CD4-positive, alpha-beta T cell treated with Interleukin-6 at 100 ng/mL for 8 hours (primary cell): ENCODE measurements at regions not wholly inside any gene's neighbourhood (a gene's known extent, or its start where the extent isn't known, plus 50 kb on each side); places are given as distances from the start of the nearest gene placed in this dataset.

Experiments used
- DNase-seq: peaks from one replicate; pipeline ENCODE4 v3.0.0-alpha.2; 2020; ENCODE audit warnings: mixed read lengths, low spot score

DNA sequence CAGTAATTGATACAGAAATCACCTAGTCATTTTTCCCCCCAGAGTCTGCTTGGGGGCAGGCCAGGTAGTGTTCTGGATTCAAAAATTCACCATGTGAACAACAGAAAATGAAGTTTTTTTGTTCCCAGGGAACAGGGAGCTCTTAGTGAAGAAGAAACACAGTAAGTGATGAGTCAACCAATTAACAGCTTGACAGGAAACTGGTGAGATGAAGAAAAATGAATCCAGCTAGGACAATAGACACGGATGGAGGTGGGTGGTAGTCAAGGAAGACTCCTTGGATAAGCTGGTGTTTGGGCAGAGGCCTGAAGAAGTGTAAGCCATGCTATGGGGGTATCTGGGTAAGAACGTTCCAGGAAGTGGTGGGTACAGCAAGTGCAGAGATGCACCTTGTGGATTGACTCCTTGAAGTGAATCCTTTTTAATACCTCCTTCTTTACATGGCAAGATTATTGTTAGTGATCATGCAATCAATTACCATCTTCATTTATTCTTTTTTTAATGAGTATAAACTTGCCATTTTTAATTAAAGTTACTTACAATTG lies 339.9 kb upstream of the RGMA start:
- no peak for DNase-seq

DNA sequence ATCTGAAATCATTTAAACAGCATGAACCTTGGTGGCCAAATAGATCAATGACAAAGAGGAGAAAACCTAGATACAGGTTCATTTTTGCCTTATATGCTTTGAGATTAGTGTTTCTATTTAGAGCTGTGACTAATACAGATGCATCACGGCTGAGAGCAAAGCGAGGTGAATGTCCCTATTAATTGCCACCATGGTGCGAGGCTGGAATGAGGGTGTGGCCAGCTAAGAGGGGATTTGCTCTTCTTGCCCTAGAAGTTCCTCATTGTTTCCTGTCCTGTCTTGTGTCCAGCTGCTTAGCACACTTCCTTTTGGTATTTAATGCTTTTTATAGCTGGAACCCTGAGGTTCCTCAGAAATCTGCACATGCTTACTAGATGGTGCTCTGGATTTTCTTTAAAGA lies 339.1 kb upstream of the RGMA start:
- no peak for DNase-seq

DNA sequence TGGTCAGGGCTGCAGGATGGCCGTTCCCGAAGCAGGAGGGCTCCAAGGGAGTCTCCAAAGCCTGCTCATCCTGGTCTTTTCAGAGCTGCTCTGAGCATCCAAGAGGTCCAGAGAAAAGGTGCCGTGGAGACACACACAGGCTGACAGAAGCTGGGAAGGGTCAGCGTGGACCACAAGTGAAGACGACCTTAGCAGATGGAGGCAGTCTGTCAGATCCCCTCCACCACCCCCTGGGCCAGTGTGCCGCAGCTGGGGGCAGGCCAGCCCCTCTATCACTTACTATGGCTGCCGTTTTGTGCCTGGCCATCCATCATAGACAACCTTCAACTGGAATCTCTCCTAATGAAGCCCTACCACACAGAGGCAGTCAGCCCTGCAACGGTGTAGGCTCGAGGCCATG lies 335.1 kb upstream of the RGMA start:
- no peak for DNase-seq

DNA sequence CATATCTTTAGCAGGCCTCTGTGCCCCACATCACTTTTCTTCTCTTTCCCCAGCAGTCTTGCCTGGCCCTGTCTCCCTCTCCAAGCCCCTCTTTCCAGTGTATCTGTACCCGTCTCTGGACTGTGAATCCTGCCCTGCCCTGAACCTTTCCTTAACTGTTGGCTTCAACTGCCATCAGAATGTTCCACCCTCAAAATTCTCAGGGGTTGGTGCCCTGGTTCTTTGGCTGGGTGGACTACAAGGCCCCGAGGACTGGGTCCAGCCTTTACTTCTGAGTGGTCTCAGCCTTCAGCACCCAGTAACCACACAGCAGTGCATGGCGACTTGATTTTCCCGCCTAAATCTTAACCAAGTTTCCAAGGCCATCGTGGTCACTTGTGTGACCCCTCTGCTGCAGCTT lies 333.5 kb upstream of the RGMA start:
- no peak for DNase-seq

DNA sequence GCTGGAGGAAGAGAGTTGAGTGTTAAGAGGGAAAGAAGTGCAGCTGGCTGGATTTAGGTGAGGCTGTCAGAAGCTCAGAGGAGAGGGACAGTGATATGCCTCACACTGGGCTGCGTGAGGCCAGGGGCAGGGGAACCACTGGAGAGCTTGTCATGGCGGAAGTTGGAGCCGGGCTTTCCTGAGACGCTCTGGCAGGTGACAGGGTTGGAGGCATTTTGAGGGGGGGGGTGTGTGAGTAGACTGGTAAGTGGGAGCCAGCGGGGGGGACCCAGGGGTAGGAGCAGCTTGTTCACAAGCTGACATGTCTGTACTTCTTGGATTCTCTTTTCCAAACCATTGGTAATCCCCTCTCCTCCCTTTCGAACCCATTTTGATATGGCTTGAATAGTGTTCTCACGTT lies 331.5 kb upstream of the RGMA start:
- DNase-seq: no peak

DNA sequence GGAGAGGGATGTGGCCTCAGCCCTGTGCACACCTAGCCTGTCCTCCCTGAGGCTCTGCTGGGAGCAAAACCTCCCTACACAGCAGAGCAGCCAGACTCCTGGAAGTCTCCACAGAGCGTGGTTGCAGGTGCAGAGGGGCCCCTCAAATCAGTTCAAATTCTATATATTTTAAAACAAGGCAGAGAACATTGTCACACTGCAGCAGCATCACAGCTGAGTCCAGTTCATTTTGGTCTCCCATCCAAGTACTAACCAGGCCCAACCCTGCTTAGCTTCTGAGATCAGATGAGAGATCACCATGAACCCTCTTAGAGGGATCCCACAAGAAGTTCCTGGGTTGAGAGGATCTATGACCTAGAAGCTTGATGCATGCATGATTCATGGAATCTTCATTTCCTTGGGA lies 331.0 kb upstream of the RGMA start:
- no peak for DNase-seq

DNA sequence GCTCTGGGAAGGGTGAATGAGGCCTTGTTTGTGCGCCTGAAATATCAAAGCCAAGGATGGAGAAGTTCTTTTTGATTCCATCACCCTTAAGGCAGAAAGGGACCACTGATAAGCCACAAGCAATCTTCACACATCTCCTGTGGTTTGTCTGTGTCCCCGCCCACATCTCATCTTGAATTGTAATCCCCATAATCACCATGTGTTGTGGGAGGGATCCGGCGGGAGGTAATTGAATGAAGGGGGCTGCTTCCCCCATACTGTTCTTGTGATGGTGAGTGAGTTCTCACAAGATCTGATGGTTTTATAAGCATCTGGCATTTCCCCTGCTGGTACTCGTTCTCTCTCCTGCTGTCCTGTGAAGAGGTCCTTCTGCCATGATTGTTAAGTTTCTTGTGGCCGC lies 329.6 kb upstream of the RGMA start:
- DNase-seq: no peak

DNA sequence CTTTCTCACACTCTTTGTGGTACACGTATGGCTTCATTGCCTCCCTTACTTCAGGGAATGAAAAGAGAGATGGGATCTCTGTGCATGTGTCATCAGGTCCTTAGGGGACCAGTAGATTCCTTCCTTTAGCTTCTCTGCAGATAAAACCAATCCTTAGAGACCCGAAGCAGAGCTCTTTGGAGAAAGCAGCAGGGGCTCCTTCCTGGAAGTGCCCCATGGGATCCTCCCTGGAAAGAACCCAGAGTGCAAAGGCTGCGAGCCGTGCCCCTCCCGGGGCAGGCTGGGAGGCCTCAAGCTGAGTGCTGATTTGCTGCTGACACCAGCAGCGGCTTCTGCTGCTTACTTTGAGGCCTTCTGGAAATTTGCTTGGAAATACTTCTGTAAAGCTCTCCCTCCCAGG lies 328.6 kb upstream of the RGMA start:
- DNase-seq: no peak

DNA sequence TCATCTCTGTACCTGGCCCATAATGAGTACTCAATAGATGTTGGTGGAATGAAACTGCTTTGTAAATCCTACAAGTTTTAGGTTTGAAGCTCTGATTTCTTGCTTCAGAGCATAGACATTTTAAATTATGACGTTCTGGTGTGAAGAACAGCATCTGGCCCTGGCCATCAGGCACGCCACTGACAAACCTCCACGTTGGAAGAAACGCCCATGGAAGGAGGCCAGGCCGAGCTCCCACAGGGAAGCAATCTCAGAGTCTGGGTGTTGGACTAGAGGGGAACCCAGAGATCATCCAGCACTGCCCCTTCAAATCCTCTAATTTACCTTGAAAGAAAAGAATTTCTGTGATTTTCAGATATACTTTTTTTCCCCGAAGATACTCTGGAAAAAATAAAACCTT lies 328.1 kb upstream of the RGMA start:
- DNase-seq: no peak

DNA sequence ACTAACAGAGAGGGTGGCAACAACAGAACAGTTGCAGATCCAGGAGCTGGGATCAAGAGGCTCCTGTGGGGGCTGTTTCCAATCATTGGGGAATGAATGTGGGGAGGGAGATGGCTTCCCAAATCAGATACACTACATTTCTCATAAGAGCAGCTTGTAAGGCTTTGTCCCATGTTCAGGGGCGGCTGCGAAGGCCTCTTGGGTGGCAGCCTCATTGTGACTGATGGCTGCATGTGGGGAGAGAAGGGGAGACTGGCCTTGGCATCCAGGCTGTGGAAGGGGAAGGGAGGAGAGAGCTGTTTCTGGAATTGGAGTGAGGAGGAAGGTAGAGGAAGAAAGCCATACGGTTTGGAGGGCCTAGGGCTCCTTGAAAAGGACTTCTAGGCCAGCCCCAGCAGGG lies 326.6 kb upstream of the RGMA start:
- no peak for DNase-seq

DNA sequence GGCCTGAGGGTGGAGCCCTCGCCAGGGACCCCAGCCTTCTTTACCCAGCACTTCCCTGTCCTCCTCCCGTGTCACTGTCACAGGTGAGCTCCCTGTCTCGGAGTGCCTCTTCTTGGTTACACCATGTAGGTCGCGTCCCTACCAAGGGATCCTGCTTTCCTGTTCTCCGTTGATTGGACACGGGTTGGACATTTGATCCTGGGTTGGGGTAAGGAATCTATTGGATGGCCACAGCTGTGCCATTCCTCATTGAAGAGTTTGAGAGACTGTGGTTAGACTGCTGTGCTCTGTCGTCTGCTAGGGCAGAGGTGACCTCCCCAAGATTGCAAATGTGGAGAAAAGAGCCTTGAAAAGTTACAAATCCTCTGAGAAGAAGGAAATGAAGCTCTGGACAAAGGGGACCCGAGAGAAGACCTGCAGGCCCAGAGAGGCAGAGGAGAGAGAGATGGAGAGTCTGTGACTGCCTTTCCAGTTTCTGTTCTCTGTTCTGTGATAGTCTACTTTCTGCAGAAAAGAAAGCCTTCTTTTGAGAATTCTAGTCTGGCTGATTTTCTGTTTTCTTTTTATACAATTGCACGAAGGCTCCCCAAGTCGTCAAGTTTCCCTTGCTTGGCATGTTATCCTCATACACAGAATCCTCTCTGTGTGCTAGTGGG lies 325.7 kb upstream of the RGMA start:
- no peak for DNase-seq

DNA sequence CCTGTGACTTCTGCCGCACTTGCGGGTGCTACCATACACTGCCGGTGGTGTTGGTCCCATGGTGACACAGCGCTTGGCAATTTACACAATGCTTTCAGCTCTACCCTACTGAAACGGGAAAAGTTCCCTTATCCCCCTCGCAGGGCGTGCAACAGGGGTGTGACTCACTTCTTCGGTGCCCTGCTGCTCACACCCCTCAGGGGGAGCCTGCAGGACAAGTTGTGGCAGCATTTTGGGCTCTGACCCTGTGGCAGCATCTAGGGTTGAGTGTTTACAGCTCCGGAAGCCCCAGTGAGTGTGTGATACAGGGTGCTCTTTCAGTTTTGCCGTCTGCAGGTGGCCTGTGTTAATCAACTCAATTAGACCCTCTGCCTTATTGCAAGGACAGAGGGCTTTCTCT lies 324.7 kb upstream of the RGMA start:
- no peak for DNase-seq

DNA sequence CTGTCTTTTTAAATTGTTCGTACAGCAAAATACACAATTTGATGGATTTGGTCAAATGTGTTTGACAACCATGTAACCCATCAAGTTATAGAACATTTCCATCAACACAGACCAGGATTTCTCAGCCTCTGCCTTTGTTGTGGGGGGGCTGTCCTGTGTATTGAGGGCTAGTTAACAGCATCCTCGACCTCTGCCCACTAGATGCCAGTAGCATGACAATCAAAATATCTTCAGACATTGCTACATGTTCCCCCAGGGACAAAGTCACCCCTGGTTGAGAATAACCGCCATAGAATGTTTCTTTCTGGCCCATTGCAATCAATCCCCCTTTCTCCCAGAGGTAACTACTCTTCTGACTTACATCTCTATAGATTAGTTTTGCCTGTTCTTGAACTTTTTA lies 310.1 kb upstream of the RGMA start:
- DNase-seq: no peak

DNA sequence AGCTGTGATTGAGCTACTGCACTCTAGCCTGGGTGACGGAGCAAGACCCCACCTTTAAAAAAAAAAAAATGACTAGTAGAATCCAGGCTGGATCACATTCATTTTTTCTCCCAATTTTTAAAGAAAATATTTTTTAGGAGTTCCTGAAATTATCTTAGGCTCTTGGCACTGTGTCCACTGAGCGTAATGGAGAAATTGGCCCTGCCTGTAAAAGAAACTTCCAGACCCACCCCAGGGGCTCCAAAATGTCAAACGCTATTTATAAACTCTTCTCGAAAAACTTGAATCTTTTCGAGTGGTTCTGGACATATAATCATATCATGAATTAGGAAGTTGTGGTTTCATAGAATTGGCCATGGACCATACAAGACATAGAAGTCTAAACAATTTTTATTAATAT lies 300.2 kb upstream of the RGMA start:
- DNase-seq: no peak

DNA sequence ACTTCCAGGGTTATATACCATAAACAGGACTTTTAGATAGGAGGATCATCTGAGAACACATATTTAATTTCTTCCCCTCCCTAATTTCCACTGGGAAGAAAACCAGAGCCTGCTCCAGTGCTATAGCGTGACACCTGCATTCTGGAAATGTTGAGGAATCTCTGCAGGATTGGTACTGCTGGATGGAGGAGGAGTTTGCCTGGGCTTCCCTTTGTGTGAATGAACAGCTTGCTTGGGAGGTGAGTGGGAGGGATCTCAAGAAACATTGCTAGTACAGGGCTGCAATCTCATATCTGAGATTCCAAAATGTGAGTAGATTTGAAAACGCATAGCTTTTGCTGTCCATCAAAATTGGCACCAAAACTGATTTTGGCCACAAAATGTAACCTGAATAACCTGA lies 295.9 kb upstream of the RGMA start:
- no peak for DNase-seq

DNA sequence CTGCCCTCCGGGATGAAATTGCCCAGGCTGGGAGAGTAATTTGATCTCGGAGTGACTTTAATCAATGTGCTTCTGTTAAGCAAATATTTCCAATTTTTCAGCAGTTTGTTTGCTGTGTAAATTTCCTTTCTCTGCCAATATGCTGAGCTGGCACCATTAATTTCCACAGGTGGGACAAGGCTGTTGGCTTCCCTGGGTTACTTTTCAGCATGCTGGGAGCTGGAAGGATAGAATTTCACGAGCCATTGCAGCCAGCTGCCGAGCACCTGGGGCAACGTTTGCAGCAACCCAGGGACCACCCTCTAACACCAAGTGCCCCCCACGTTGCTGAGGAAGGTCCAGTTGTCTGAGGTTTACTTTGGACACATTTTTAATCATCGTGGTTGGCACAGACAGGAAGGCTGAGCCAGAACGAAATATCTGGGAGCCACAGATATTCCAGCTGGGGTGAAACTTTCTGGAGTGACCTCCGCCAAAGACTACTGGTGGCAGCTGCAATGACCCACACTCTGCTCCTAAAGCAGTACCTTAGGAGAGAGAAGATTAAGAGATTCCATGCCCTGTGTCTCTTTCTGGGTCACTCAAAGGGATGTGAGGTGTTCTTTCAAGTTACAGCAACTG lies 293.3 kb upstream of the RGMA start:
- no peak for DNase-seq

DNA sequence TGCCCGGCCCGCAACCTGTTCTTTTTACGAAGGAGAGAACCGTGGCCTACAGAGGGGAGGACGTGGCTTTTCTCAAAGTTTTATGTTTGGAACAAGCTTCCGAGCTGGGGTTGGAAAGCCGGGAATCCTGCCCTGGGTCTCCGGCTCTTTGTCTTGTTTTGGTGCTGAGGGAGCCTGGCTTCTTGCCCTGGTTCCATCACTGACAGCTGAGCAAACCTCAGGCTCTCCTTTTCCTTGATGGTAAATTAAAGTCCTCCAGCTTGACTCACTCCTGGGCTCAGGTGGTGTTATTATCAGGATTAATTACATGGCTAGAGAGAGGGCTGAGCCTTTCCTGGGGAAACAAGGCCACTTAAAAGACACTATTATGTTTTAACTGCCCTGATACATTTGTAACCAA lies 289.5 kb upstream of the RGMA start:
- no peak for DNase-seq

DNA sequence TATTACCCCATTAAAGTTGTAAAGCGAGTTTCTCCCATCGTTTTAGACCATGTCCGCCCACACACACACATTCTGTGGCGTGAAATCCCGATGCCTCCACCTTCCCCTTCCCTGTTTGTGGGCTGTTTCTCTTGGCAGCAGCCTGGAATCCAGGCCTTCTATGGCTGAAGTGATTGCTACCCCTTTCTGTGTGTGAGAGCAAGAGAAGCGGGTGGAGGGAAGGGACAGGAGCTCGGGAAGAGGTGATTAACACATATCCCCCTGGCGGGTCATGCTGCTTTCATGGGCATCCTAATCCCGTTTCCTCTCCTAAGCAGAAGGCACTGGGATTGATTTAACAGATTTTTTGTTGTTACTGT lies 283.8 kb upstream of the RGMA start:
- DNase-seq: no peak

DNA sequence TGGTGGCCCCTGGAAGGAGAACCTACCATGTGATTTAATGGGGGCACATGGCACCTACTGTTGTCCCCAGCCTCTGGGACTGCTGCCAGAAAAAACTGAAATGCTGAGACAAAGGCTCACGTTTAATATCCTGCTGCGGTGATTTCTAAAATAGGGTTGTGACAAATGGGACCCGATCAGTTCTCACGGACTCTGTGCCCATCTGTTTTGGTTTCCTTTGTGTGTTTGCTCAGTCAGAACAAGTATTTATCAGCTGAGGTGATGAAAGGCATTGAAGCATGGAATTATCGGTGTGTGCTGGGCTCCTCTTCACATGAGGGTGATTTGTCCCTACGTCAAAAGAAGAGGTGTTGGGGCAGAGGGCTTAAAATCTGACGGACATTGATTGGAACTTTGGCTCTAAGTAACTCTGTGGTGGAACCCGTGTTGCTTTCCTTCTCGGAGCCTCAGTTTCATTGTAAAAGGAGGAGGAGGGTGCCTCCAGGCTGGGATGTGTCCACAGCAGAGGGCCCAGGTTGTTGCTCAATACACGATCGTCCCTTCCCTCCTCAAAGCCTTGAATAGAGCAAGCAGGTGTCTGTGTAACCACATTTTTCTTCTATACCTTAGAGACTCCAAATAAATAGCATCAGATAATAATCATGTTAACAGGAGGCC lies 283.3 kb upstream of the RGMA start:
- DNase-seq: no peak

DNA sequence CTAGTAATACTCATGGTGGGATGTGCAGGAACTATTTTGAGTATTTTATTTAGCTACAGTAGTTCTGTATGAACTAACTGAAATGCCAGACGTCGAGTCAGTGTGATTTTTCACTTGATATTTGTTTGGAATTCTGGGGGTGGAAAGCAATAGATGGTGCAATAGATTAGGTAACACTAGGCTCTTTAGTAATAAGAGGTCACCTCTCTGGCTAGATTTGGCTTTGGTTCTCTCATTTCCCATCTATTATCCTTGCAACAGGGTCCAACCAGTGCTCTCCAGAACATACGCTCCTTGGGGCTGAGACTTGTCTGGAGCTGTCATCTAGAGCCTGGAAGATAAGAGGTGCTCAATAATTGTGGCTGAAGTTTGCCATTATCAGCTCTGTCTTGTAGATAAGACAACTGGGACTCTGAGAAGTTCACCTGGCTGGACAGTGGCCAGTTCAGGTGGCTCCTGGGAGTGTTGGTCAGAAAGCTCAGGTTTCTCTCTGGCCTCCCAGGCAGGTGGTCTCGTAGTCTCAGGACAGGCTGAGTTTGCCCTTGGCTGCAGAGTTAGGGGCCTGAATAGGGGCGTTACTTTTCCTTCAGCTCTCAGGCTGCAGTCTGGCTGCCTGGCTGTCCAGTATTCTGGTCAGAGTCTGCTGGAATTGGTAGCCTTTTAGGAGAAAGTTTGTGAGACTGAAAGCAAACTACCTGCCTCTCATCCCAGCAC lies 277.5 kb upstream of the RGMA start:
- DNase-seq: no peak

DNA sequence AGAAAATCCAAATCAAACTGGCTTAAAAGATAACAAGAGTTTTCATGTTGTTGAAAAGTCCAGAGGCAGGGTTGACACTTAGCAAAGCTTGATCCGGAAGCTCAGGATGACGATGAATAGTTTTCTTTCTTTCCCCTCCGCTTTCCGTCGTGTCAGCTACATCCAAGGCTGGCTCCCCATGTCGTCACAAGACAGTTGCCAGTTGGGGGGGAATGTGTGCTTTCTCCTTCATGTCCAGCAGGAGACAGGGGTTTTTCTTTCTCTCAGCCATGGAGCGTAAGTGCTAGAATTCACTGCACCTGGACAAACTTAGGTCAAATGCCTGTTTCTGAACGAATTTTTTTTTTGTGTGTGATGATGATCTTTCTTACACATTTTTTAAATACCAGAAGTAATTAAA lies 273.8 kb upstream of the RGMA start:
- DNase-seq: no peak

DNA sequence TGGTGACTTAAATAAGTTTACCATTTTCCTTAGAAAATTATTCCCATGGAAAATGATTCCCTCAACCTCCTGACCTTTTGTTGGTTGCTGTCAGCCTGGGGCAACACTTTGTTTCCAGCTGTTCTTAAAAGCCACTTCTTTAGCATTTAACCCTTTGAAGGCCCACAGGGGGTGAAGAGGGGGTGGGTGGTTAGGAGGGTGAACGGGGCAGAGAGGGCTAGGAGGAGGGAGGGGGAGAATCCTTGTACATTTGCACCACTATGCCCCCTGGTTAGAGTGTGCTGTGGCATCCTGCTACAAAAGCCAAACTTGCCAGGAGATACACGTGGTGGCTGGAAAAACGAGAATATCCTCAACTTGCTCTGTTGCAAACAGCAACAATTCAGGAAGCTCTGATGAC lies 273.2 kb upstream of the RGMA start:
- DNase-seq: no peak

DNA sequence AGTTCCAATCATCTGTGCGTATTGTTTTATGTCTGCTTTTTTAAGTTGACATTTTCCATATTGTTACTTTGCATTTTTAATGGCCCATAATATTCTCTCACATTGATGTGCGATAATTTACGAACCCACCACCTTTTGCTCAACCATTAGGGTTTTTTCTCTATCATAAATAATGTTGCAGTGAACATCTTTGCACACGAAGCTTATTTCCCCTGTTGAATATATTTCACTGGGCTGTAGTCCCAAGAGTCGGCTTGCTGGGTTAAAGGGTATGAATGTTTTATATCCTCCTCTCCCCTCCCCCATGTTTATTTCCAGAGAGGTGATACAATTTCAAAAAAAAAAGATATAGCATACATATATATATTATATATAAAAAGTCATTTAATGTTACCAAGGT lies 272.7 kb upstream of the RGMA start:
- DNase-seq: no peak
